Endothelial cell of umbilical vein (primary cell): ENCODE measurements at regions not wholly inside any gene's neighbourhood (a gene's known extent, or its start where the extent isn't known, plus 50 kb on each side); places are given as distances from the start of the nearest gene placed in this dataset.

Source experiments
- BruUV-seq: library from RNA; stranded (reverse); fragments of 400-500 nt; replicated peaks from 2 replicates; lab custom pipeline; 2021; lab: Mats Ljungman, UMichigan
- CTCF ChIA-PET: fragments of 300-600, 350-600 bp; sonication (Branson Sonifier 250); formaldehyde crosslinking; loops from one replicate; lab custom pipeline; 2021; ENCODE audit warnings: antibody characterized with exemption, inconsistent platforms; lab: Charles Lee
- POLR2A ChIA-PET: fragments of 300-600, 350-600 bp; sonication (Branson Sonifier 250); formaldehyde crosslinking; loops from one replicate; lab custom pipeline; 2021; ENCODE audit warnings: antibody characterized with exemption, inconsistent platforms; lab: Charles Lee
- DNase-seq: peaks from one replicate; pipeline ENCODE4 v3.0.0-alpha.2; 2011; ENCODE audit warnings: low read depth, low spot score
- FAIRE-seq: peaks from 2 replicates; lab custom pipeline; 2011; peaks lifted over from hg19 to GRCh38; lab: Jason Lieb, UNC
- H2AFZ ChIP-seq: 2 replicates; pipeline ENCODE4 v1.6.0; 2012; ENCODE audit warnings: low read depth, low read length, control low read depth, inconsistent platforms
- H3K27ac ChIP-seq: 2 replicates; pipeline ENCODE4 v1.5.1; 2011; ENCODE audit warnings: low read depth, mild to moderate bottlenecking, control low read depth, low read length, moderate library complexity; ENCODE audit not compliant: insufficient read depth
- H3K27me3 ChIP-seq, 2 experiments: 2 replicates each; pipeline versions ENCODE4 v1.6.0 to v1.6.1; 2011; ENCODE audit warnings: low read length in 2 of 2, mixed read lengths in 1 of 2; ENCODE audit not compliant: control insufficient read depth in 2 of 2, insufficient read depth in 2 of 2
- H3K36me3 ChIP-seq, 2 experiments: 2 replicates in 1 of 2; 3 replicates in 1 of 2; pipeline ENCODE4 v1.5.1; 2011; ENCODE audit warnings: low read length in 2 of 2, mild to moderate bottlenecking in 1 of 2, moderate library complexity in 1 of 2; ENCODE audit not compliant: control insufficient read depth in 2 of 2, insufficient read depth in 2 of 2; ENCODE audit errors: extremely low read depth in 1 of 2
- H3K4me1 ChIP-seq: 3 replicates; pipeline ENCODE4 v1.5.1; 2011; ENCODE audit warnings: mild to moderate bottlenecking, low read length; ENCODE audit not compliant: control insufficient read depth, insufficient read depth; ENCODE audit errors: extremely low read depth
- H3K4me2 ChIP-seq: 2 replicates; pipeline ENCODE4 v1.6.1; 2011; ENCODE audit warnings: low read length, control low read depth, mixed read lengths; ENCODE audit not compliant: insufficient read depth
- H3K4me3 ChIP-seq, 3 experiments: fragments of 200-600 bp in 1 of 3; sonication (generic), shearing (Covaris generic) in 1 of 3; replicated peaks in 1 of 3; 2 replicates each; pipeline ENCODE4 v1.5.1; 2011 to 2016; ENCODE audit warnings: control low read depth in 3 of 3, low read length in 3 of 3, mild to moderate bottlenecking in 2 of 3, inconsistent platforms in 1 of 3, low read depth in 1 of 3, moderate library complexity in 1 of 3; ENCODE audit not compliant: insufficient read depth in 1 of 3
- H3K79me2 ChIP-seq: 2 replicates; pipeline ENCODE4 v1.6.0; 2012; ENCODE audit warnings: low read length, inconsistent platforms; ENCODE audit not compliant: control insufficient read depth, insufficient read depth
- H3K9ac ChIP-seq: replicated peaks from 2 replicates; pipeline ENCODE3; 2011; ENCODE audit warnings: low read length, control low read depth; ENCODE audit not compliant: insufficient read depth; ENCODE audit errors: extremely low read depth
- H3K9me1 ChIP-seq: replicated peaks from 3 replicates; pipeline ENCODE4 v1.6.0; 2011; ENCODE audit warnings: mild to moderate bottlenecking, low read length; ENCODE audit not compliant: control insufficient read depth, insufficient read depth; ENCODE audit errors: extremely low read depth
- H3K9me3 ChIP-seq: replicated peaks from 2 replicates; pipeline ENCODE4 v1.5.1; 2012; ENCODE audit warnings: low read length, inconsistent platforms; ENCODE audit not compliant: control insufficient read depth, insufficient read depth
- H4K20me1 ChIP-seq: replicated peaks from 2 replicates; pipeline ENCODE3; 2011; ENCODE audit warnings: mild to moderate bottlenecking, low read length; ENCODE audit not compliant: control insufficient read depth, insufficient read depth; ENCODE audit errors: extremely low read depth
- EZH2 ChIP-seq: IDR thresholded peaks from 2 replicates; pipeline ENCODE4 v1.6.1; 2012; ENCODE audit warnings: borderline replicate concordance, low read depth, mild to moderate bottlenecking, moderate library complexity, low read length, inconsistent platforms; ENCODE audit not compliant: severe bottlenecking
- FOS ChIP-seq: IDR thresholded peaks from 2 replicates; pipeline ENCODE4 v1.6.1; 2011; ENCODE audit warnings: mild to moderate bottlenecking, low read length, moderate library complexity, borderline replicate concordance; ENCODE audit not compliant: insufficient read depth
- GATA2 ChIP-seq: IDR thresholded peaks from 2 replicates; pipeline ENCODE4 v1.7.0; 2011; ENCODE audit warnings: low read depth, mild to moderate bottlenecking, moderate library complexity, mixed read lengths, low read length; ENCODE audit not compliant: insufficient read length, insufficient read depth
- JUN ChIP-seq: IDR thresholded peaks from 2 replicates; pipeline ENCODE4 v1.6.1; 2011; ENCODE audit warnings: borderline replicate concordance, low read depth; ENCODE audit not compliant: insufficient read length, insufficient read depth
- MYC ChIP-seq: IDR thresholded peaks from one replicate; pipeline ENCODE4 v1.6.1; 2011; ENCODE audit warnings: mild to moderate bottlenecking, low read depth, low read length
- POLR2A ChIP-seq: IDR thresholded peaks from 2 replicates; pipeline ENCODE4 v1.6.1; 2012; ENCODE audit warnings: low read depth, mild to moderate bottlenecking, control low read depth, low read length
- POLR2AphosphoS5 ChIP-seq: IDR thresholded peaks from 2 replicates; pipeline ENCODE4 v1.6.1; 2012; ENCODE audit warnings: low read depth, mild to moderate bottlenecking, control low read depth, low read length, moderate library complexity; ENCODE audit not compliant: insufficient read depth
- dilution Hi-C: fragments of 300-500 bp; cut with MboI; formaldehyde crosslinking; loops from one replicate; pipeline ENCODE4 v1.15.0; 2019; ENCODE audit warnings: low sequenced_read_pairs; ENCODE audit not compliant: extremely low pct_ligation_motif_present
- intact Hi-C: fragments of 100-400 bp; cut with micrococcal nuclease; formaldehyde crosslinking; loops from one replicate; pipeline ENCODE4 v1.10.0; 2022
- TF ChIP-seq, protein P1 (sequence below): IDR thresholded peaks from 2 replicates; pipeline ENCODE4 v1.6.1; 2011; ENCODE audit not compliant: insufficient read depth, insufficient read length
- TF ChIP-seq, protein P2 (sequence below), 2 donors: IDR thresholded peaks; 1 replicate in 1 of 2; 2 replicates in 1 of 2; pipeline ENCODE4 v1.5.1; 2011; ENCODE audit warnings: low read length in 2 of 2, mild to moderate bottlenecking in 2 of 2, moderate library complexity in 2 of 2, control low read depth in 1 of 2, inconsistent platforms in 1 of 2, low read depth in 1 of 2; ENCODE audit not compliant: insufficient read depth in 1 of 2; ENCODE audit errors: extremely low read depth in 1 of 2

DNA sequence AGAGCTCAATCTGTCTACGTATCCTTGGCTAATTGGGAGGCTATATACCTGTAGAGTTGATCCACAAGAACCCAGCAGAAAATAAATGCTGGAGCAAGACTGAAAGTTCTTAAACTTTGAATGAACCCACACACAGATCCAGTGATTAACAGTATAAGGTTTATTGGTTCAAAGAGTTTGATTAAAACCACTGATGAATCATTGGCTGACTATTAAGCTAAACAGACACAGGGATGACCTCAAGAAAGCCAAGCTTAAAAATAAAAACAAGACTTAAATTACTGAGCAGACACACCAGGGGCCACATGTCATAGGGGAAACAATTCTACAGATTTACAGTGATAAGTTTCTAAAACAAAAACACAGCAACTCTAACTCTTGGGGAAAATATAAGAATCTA lies 163.6 kb downstream of the SPATA31D1 start:
- no peaks in the 10 kb centered on the region for H3K4me1 ChIP-seq
- H3K36me3 ChIP-seq, result no peaks in the 10 kb centered on the region
- no peaks in the 10 kb centered on the region for H3K27me3 ChIP-seq
- no peak overlapping the region for H3K4me3 ChIP-seq
- no peak overlapping the region for H3K9ac ChIP-seq
- H2AFZ ChIP-seq, result no peak overlapping the region
- no TSS peak for BruUV-seq
- H3K79me2 ChIP-seq, result no peaks in the 10 kb centered on the region
- no peak overlapping the region for H3K27ac ChIP-seq
- DNase-seq (no peak), FAIRE-seq (no peak)
- no peak overlapping the region for H3K4me2 ChIP-seq
- dilution Hi-C loops, result no loop called here
- CTCF ChIA-PET, result no interaction called here
- intact Hi-C loops, result no loop called here
- H3K9me3 ChIP-seq, result no peaks in the 10 kb centered on the region
- TF ChIP-seq POLR2AphosphoS5 (no peak), JUN (no peak), GATA2 (no peak), EZH2 (no peak), FOS (no peak), MYC (no peak), POLR2A (no peak)
- TF ChIP-seq, protein P1, sequence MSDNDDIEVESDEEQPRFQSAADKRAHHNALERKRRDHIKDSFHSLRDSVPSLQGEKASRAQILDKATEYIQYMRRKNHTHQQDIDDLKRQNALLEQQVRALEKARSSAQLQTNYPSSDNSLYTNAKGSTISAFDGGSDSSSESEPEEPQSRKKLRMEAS, result no peak
- TF ChIP-seq, protein P2, sequence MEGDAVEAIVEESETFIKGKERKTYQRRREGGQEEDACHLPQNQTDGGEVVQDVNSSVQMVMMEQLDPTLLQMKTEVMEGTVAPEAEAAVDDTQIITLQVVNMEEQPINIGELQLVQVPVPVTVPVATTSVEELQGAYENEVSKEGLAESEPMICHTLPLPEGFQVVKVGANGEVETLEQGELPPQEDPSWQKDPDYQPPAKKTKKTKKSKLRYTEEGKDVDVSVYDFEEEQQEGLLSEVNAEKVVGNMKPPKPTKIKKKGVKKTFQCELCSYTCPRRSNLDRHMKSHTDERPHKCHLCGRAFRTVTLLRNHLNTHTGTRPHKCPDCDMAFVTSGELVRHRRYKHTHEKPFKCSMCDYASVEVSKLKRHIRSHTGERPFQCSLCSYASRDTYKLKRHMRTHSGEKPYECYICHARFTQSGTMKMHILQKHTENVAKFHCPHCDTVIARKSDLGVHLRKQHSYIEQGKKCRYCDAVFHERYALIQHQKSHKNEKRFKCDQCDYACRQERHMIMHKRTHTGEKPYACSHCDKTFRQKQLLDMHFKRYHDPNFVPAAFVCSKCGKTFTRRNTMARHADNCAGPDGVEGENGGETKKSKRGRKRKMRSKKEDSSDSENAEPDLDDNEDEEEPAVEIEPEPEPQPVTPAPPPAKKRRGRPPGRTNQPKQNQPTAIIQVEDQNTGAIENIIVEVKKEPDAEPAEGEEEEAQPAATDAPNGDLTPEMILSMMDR (IDR thresholded peaks at IDR 0.05; ENCODE audit: extremely low read depth in 1 of 2, insufficient read depth in 1 of 2, low read depth in 1 of 2, low read length in 2 of 2), result no peak
- no peaks in the 10 kb centered on the region for H3K9me1 ChIP-seq
- H4K20me1 ChIP-seq, result no peaks in the 10 kb centered on the region
- POLR2A ChIA-PET, result no interaction called here
